ENCODE measurements at regions not wholly inside any gene's neighbourhood (a gene's known extent, or its start where the extent isn't known, plus 50 kb on each side); places are given as distances from the start of the nearest gene placed in this dataset.

GRCh38 chr1:239539812-239540211 is 153.4 kb downstream of the CHRM3 start:
- Histone ChIP-seq H3K9me3 (ENCODE audit: control insufficient read depth, insufficient read depth, low read depth, low read length) (no peaks in the 10 kb centered on the region), H3K4me1 (ENCODE audit: control insufficient read depth, extremely low read depth, insufficient read depth, low read length) (no peaks in the 10 kb centered on the region), H3K79me2 (ENCODE audit: control insufficient read depth, insufficient read depth, low read length) (no peaks in the 10 kb centered on the region), H3K27me3 (ENCODE audit: control insufficient read depth, insufficient read depth, low read length) (no peaks in the 10 kb centered on the region), H3K27ac (ENCODE audit: insufficient read depth, low read length) (no peak overlapping the region), H3K36me3 (ENCODE audit: control insufficient read depth, insufficient read depth, low read length) (no peaks in the 10 kb centered on the region), H3K9ac (ENCODE audit: insufficient read depth, low read length) (no peak overlapping the region), H3K4me3 (replicated peaks in 1 of 4; ENCODE audit: control extremely low read depth in 1 of 4, insufficient read depth in 1 of 4, low read depth in 3 of 4, low read length in 4 of 4) (no peak overlapping the region), H2AFZ (ENCODE audit: low read length) (no peak overlapping the region), H3K4me2 (ENCODE audit: extremely low read depth, insufficient read depth, low read length) (no peak overlapping the region), H4K20me1 (ENCODE audit: control insufficient read depth, extremely low read depth, insufficient read depth, low read length) (no peaks in the 10 kb centered on the region)
- DNase-seq (ENCODE audit: low read depth in 2 of 2) = no peak
- TF ChIP-seq, protein P1, sequence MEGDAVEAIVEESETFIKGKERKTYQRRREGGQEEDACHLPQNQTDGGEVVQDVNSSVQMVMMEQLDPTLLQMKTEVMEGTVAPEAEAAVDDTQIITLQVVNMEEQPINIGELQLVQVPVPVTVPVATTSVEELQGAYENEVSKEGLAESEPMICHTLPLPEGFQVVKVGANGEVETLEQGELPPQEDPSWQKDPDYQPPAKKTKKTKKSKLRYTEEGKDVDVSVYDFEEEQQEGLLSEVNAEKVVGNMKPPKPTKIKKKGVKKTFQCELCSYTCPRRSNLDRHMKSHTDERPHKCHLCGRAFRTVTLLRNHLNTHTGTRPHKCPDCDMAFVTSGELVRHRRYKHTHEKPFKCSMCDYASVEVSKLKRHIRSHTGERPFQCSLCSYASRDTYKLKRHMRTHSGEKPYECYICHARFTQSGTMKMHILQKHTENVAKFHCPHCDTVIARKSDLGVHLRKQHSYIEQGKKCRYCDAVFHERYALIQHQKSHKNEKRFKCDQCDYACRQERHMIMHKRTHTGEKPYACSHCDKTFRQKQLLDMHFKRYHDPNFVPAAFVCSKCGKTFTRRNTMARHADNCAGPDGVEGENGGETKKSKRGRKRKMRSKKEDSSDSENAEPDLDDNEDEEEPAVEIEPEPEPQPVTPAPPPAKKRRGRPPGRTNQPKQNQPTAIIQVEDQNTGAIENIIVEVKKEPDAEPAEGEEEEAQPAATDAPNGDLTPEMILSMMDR (conservative IDR thresholded peaks at IDR 0.05 in 1 of 2, IDR thresholded peaks at IDR 0.05 in 1 of 2; ENCODE audit: low read depth in 1 of 2, low read length in 2 of 2) = no peak
- no peak for TF ChIP-seq EZH2 (IDR thresholded peaks at IDR 0.05; ENCODE audit: low read length, missing control alignments)

DNA sequence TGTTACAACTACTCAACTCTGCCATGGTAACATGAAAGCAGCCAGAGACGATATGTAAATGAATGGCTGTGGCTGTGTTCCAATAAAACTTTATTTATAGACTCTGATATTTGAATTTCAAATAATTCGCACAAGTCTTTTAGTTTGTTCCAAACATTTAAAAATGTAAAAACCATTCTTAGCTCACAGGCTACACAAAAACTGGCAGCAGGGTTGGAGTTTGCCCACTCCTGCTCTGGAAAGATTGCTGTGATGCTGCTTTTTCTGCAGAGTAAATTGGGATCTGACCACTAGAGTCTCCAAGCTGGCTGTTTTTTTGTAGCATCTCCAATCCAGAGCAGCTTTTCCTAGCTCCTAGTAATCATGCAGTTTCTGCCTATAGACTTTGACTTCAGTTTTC is 157.5 kb downstream of the CHRM3 start:
- Histone ChIP-seq H3K4me3 (replicated peaks in 1 of 4; ENCODE audit: control extremely low read depth in 1 of 4, insufficient read depth in 1 of 4, low read depth in 3 of 4, low read length in 4 of 4) (no peak overlapping the region), H3K9me3 (ENCODE audit: control insufficient read depth, insufficient read depth, low read depth, low read length) (no peaks in the 10 kb centered on the region), H3K27me3 (ENCODE audit: control insufficient read depth, insufficient read depth, low read length) (no peaks in the 10 kb centered on the region), H3K4me2 (ENCODE audit: extremely low read depth, insufficient read depth, low read length) (no peak overlapping the region), H3K4me1 (ENCODE audit: control insufficient read depth, extremely low read depth, insufficient read depth, low read length) (no peaks in the 10 kb centered on the region), H3K27ac (ENCODE audit: insufficient read depth, low read length) (no peak overlapping the region), H3K36me3 (ENCODE audit: control insufficient read depth, insufficient read depth, low read length) (no peaks in the 10 kb centered on the region), H4K20me1 (ENCODE audit: control insufficient read depth, extremely low read depth, insufficient read depth, low read length) (no peaks in the 10 kb centered on the region), H3K79me2 (ENCODE audit: control insufficient read depth, insufficient read depth, low read length) (no peaks in the 10 kb centered on the region), H2AFZ (ENCODE audit: low read length) (no peak overlapping the region), H3K9ac (ENCODE audit: insufficient read depth, low read length) (no peak overlapping the region)
- TF ChIP-seq EZH2 (IDR thresholded peaks at IDR 0.05; ENCODE audit: low read length, missing control alignments) = no peak
- TF ChIP-seq, protein P1 (conservative IDR thresholded peaks at IDR 0.05 in 1 of 2, IDR thresholded peaks at IDR 0.05 in 1 of 2; ENCODE audit: low read depth in 1 of 2, low read length in 2 of 2) = no peak
- DNase-seq (ENCODE audit: low read depth in 2 of 2) = no peak

DNA sequence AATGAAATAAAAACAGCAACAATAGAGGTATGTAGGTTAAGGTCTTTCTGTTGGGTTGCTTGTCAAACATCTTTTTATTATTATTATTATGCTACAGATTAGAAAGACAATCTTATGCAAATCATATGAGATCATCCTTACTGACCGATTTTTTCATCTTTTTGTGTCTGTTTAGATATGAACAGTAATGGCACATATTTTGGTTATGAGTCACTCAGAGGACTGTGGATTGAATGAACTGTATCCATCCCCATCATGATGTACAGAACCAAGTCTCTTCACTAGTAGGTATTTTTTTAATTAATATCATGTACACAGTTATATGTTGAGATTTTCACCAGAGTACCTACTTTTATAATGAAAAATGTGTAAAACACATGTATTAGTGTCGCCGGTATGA is 159.1 kb downstream of the CHRM3 start:
- Histone ChIP-seq H3K27me3 (ENCODE audit: control insufficient read depth, insufficient read depth, low read length) (no peaks in the 10 kb centered on the region), H3K4me3 (replicated peaks in 1 of 4; ENCODE audit: control extremely low read depth in 1 of 4, insufficient read depth in 1 of 4, low read depth in 3 of 4, low read length in 4 of 4) (no peak overlapping the region), H2AFZ (ENCODE audit: low read length) (no peak overlapping the region), H4K20me1 (ENCODE audit: control insufficient read depth, extremely low read depth, insufficient read depth, low read length) (no peaks in the 10 kb centered on the region), H3K36me3 (ENCODE audit: control insufficient read depth, insufficient read depth, low read length) (no peaks in the 10 kb centered on the region), H3K4me1 (ENCODE audit: control insufficient read depth, extremely low read depth, insufficient read depth, low read length) (no peaks in the 10 kb centered on the region), H3K79me2 (ENCODE audit: control insufficient read depth, insufficient read depth, low read length) (no peaks in the 10 kb centered on the region), H3K9me3 (ENCODE audit: control insufficient read depth, insufficient read depth, low read depth, low read length) (no peaks in the 10 kb centered on the region), H3K9ac (ENCODE audit: insufficient read depth, low read length) (no peak overlapping the region), H3K27ac (ENCODE audit: insufficient read depth, low read length) (no peak overlapping the region), H3K4me2 (ENCODE audit: extremely low read depth, insufficient read depth, low read length) (no peak overlapping the region)
- TF ChIP-seq, protein P1 (conservative IDR thresholded peaks at IDR 0.05 in 1 of 2, IDR thresholded peaks at IDR 0.05 in 1 of 2; ENCODE audit: low read depth in 1 of 2, low read length in 2 of 2) = no peak
- no peak for TF ChIP-seq EZH2 (IDR thresholded peaks at IDR 0.05; ENCODE audit: low read length, missing control alignments)
- peak in 1 of 2 donors; percentile 10 for DNase-seq (ENCODE audit: low read depth in 2 of 2)
